Right atrium auricular region (tissue), 2 donors: ENCODE measurements at regions not wholly inside any gene's neighbourhood (a gene's known extent, or its start where the extent isn't known, plus 50 kb on each side); places are given as distances from the start of the nearest gene placed in this dataset.

Source experiments
- DNase-seq: peaks from one replicate; pipeline ENCODE4 v3.0.0-alpha.2; 2019; ENCODE audit warnings: low spot score
- H3K27ac ChIP-seq, 2 donors: fragments of 200-600 bp; sonication (generic); 1 replicate in 1 of 2; 2 replicates in 1 of 2; pipeline ENCODE4 v1.5.1; 2016 to 2019
- H3K27me3 ChIP-seq, 2 donors: fragments of 200-600 bp; sonication (generic); one replicate each; pipeline versions ENCODE4 v1.5.1 to v1.6.0; 2017 to 2019
- H3K36me3 ChIP-seq: fragments of 200-600 bp; sonication (generic); one replicate; pipeline ENCODE4 v1.5.1; 2016
- H3K4me1 ChIP-seq, 2 donors: fragments of 200-600 bp; sonication (generic); one replicate each; pipeline versions ENCODE4 v1.5.1 to v1.6.0; 2017 to 2019
- H3K4me3 ChIP-seq, 2 donors: fragments of 200-600 bp; sonication (generic); 1 replicate in 1 of 2; 2 replicates in 1 of 2; pipeline ENCODE4 v1.5.1; 2017 to 2019; ENCODE audit warnings: mild to moderate bottlenecking in 1 of 2, moderate library complexity in 1 of 2
- H3K9me3 ChIP-seq, 2 donors: fragments of 200-600 bp; sonication (generic); one replicate each; pipeline ENCODE4 v1.5.1; 2019
- TF ChIP-seq, protein P1 (sequence below), 2 donors: fragments of 200-600 bp; sonication (generic); IDR thresholded peaks; one replicate each; pipeline ENCODE4 v1.5.1; 2019; ENCODE audit warnings: antibody characterized with exemption in 2 of 2

DNA sequence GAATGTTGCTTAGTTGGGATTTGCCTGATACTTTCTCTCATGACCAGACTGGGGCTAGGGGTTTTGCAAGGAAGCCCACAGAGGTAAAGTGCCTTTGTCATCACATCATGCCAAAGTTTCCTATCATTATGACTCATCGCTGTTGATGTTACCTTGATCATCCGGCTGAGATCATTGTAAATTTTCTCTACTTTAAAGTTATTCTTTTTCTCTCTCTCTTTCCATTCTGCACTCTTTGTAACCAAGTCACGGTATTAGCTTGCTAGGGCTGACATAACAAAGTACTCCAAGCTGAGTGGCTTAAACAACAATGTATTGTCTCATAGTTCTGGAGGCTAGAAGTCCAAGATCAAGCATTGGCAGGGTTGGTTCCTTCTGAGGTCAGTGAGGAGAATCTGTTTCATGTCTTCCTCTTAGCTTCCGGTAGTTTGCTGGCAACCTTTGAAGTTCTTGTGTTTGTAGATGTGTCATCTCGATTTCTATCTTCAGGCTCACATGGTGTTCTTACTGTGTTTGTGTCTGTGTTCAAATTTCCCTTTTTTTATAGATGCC lies 113.0 kb downstream of the DTHD1 start:
- no peaks in the 10 kb centered on the region for H3K9me3 ChIP-seq
- TF ChIP-seq, protein P1, sequence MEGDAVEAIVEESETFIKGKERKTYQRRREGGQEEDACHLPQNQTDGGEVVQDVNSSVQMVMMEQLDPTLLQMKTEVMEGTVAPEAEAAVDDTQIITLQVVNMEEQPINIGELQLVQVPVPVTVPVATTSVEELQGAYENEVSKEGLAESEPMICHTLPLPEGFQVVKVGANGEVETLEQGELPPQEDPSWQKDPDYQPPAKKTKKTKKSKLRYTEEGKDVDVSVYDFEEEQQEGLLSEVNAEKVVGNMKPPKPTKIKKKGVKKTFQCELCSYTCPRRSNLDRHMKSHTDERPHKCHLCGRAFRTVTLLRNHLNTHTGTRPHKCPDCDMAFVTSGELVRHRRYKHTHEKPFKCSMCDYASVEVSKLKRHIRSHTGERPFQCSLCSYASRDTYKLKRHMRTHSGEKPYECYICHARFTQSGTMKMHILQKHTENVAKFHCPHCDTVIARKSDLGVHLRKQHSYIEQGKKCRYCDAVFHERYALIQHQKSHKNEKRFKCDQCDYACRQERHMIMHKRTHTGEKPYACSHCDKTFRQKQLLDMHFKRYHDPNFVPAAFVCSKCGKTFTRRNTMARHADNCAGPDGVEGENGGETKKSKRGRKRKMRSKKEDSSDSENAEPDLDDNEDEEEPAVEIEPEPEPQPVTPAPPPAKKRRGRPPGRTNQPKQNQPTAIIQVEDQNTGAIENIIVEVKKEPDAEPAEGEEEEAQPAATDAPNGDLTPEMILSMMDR (IDR thresholded peaks at IDR 0.05), result no peak
- H3K4me3 ChIP-seq, result no peak overlapping the region
- H3K27me3 ChIP-seq, result no peaks in the 10 kb centered on the region
- no peak overlapping the region for H3K27ac ChIP-seq
- DNase-seq, result no peak
- no peaks in the 10 kb centered on the region for H3K4me1 ChIP-seq
- no peaks in the 10 kb centered on the region for H3K36me3 ChIP-seq

DNA sequence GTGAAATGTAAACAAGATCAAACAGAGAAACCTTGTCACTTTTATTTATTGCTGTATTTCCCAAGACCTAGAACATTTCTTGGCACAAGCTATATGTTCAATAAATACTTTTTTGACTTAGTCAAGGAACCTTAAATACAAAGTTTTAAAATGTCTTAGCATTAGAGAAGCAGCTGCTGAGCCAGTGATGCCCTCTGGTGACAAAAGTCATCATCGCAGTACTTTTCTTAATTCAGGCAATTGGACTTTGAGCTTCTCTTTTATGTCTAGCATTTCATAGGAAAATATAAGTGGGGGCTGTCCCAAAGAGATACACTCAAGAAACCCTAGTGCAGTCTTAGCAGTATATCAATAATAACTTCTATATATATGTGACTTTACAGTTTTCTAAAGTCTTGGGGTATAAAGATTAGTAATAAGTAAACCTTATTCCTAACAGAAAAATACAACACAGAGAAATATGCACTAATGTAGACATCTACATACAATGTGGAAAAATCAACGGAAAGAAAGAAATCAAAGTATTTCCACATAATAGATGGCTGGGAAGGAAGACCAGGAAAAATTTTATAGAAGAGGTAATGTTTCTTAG lies 118.4 kb downstream of the DTHD1 start:
- H3K27me3 ChIP-seq, result no peaks in the 10 kb centered on the region
- H3K4me3 ChIP-seq, result no peak overlapping the region
- no peaks in the 10 kb centered on the region for H3K36me3 ChIP-seq
- no peaks in the 10 kb centered on the region for H3K4me1 ChIP-seq
- no peak for DNase-seq
- no peak overlapping the region for H3K27ac ChIP-seq
- TF ChIP-seq, protein P1 (IDR thresholded peaks at IDR 0.05), result peak in 1 of 2 donors; percentile 63
- no peaks in the 10 kb centered on the region for H3K9me3 ChIP-seq

DNA sequence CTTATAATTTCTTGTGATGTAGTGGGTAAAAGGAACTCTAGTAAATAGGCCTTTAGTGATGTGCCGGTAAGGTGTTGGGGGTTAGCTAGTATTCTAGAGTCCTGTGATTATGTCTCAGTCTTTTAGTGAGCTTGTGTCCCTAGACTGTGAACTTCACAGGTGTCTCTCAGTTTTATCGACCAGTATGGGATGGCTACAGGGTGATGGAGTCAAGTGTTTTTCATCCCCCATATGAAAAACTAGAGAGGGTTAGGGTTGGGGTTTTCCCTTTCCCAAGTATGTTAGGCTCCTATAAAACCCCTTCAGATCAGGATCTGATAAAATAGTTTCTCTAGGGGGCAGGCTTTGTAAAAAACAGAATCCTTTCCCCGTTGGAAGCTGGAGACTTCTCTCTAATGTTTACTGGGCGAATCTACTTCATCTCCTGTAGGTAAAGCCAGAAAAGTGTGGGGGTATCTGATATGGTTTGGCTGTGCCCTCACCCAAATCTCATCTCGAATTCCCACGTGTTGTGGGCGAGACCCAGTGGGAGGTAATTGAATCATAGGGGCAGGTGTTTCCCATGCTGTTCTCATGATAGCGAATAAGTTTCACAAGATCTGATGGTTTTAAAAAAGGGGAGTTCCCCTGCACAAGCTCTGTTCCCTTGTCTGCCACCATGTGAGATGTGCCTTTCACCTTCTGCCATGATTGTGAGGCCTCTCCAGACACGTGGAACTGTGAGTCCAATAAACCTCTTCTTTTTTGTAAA lies 120.8 kb downstream of the DTHD1 start:
- H3K36me3 ChIP-seq, result no peaks in the 10 kb centered on the region
- no peaks in the 10 kb centered on the region for H3K9me3 ChIP-seq
- H3K4me1 ChIP-seq, result no peaks in the 10 kb centered on the region
- no peak for DNase-seq
- no peak overlapping the region for H3K27ac ChIP-seq
- TF ChIP-seq, protein P1 (IDR thresholded peaks at IDR 0.05), result no peak
- no peak overlapping the region for H3K4me3 ChIP-seq
- H3K27me3 ChIP-seq, result no peaks in the 10 kb centered on the region

DNA sequence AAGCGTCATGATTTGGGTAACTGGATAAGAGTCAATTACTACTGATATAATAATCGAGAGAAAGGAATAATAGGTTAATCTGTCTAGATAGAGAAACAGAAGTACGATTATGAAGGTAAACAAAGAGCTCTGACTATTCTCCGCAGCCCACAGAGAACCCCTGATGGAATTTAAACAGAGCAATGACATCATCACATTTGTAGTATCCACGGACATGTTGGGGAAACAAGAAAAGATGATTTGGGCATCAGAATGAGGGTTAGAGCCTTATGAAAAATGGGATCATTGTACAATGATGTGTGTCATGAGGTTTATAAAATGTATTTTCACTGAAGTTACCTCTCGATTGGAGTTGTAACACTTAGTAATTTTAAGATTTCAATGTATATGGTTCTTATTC lies 129.9 kb downstream of the DTHD1 start:
- no peaks in the 10 kb centered on the region for H3K9me3 ChIP-seq
- no peaks in the 10 kb centered on the region for H3K36me3 ChIP-seq
- no peak overlapping the region for H3K27ac ChIP-seq
- no peaks in the 10 kb centered on the region for H3K27me3 ChIP-seq
- no peaks in the 10 kb centered on the region for H3K4me1 ChIP-seq
- TF ChIP-seq, protein P1 (IDR thresholded peaks at IDR 0.05), result no peak
- no peak for DNase-seq
- no peak overlapping the region for H3K4me3 ChIP-seq

DNA sequence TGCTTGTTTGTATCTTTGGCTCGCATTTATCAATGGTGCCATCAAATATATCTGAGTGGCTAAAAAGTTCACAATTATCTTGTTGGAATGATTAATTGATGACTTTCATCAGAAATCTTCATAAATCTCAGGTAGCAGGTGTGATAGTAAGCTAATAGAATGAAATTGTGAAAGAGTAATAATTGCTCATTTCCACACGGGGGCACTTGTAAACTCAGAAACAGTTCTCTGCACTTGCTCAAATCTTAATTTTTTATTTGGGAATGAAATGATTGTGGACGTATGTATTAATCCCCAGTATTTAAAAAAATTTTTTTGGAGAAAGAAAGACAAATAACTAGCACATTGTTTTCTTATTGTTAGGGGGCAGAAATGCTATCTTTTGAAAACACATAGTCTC lies 132.8 kb downstream of the DTHD1 start:
- H3K27ac ChIP-seq, result no peak overlapping the region
- H3K4me3 ChIP-seq, result no peak overlapping the region
- no peaks in the 10 kb centered on the region for H3K9me3 ChIP-seq
- no peaks in the 10 kb centered on the region for H3K36me3 ChIP-seq
- H3K27me3 ChIP-seq, result no peaks in the 10 kb centered on the region
- TF ChIP-seq, protein P1 (IDR thresholded peaks at IDR 0.05), result peak in 1 of 2 donors; percentile 40
- no peak for DNase-seq
- H3K4me1 ChIP-seq, result no peaks in the 10 kb centered on the region
